Dedifferentiated amniotic fluid mesenchymal stem cell (primary cell): ENCODE measurements at regions not wholly inside any gene's neighbourhood (a gene's known extent, or its start where the extent isn't known, plus 50 kb on each side); places are given as distances from the start of the nearest gene placed in this dataset.
"Not testable (repeated sequence)": the region's sequence is repeated elsewhere in the genome, so short reads cannot be mapped to it uniquely, and the experiment has no call there.

Experiments
- DNase-seq: peaks from one replicate; pipeline ENCODE4 v3.0.0-alpha.2; 2016; ENCODE audit errors: extremely low spot score

DNA sequence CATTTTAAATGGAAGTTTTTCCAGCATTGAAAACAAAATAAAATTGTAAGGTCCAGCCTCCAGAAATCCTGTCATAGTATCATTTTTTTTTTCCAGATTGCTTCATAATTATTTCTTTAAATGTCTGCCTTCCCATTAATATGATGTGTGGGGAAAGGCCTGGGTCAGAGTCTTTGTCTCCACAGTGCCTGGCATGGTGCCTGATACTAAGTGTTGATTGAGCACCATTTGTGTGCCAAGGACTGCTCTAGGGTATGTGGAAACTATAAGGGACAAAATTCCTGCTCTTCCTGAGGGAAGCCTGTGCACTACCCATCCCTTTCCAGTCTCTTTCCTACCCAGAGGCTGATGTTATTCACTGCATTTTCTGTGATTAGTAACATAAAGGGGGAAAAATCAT is 53.1 kb upstream of the BEND4 start:
- DNase-seq = no peak

DNA sequence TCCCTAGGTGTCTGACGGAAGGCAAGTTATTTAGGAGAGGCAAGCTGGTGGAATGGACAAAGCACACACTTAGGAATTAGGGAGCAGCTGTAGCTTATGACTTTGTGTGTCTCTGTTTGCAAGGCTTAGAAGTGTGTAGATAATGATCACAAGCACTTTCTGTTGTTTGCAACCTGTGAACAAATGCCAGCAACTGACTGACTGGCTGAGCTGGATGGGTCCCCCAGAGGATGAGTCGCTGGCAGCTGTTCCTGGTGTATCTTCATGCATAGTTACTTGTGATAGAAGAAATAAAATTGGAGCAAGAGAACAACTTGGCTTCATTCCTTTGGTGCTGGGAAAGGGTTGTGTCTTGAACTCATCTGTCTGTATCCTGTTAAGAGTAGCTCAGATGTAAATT is 64.2 kb upstream of the BEND4 start:
- DNase-seq = no peak

DNA sequence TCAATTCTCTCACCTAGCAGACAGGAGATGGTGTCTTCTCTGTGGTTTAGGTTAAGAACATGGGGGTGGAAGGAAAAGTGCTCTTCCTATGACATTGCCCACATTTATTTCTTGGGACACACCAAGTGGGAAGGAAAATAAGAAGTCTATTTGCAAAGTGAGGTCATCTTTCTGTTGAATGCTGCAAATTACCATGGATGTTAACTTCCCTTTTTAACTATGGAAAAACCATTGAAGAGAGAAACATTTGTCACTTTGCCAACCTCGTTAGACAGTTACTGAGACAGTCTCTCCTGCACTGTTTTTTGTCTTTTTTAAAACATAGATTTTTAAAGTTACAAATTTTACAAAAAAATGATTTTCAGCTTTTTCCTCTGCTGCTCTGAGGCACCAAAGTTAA is 72.8 kb upstream of the BEND4 start:
- DNase-seq = no peak

DNA sequence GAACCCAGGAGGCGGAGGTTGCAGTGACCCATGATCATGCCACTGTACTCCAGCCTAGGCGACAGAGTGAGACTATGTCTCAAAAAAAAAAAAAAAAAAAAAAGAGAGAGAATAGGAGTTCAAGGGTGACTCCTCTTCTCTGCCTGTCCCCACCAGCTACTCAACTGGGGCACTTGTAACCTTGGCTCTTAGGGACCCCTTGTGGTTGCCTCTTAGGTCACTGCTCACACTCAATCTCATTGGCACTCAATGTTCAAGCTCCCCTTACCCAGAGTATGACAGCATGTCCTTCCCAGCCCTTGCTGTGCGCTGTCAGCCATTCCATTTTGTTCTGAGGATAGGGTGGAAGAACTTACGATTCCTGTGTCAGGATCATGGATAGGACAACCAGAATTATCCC is 82.4 kb upstream of the BEND4 start:
- DNase-seq = no peak

DNA sequence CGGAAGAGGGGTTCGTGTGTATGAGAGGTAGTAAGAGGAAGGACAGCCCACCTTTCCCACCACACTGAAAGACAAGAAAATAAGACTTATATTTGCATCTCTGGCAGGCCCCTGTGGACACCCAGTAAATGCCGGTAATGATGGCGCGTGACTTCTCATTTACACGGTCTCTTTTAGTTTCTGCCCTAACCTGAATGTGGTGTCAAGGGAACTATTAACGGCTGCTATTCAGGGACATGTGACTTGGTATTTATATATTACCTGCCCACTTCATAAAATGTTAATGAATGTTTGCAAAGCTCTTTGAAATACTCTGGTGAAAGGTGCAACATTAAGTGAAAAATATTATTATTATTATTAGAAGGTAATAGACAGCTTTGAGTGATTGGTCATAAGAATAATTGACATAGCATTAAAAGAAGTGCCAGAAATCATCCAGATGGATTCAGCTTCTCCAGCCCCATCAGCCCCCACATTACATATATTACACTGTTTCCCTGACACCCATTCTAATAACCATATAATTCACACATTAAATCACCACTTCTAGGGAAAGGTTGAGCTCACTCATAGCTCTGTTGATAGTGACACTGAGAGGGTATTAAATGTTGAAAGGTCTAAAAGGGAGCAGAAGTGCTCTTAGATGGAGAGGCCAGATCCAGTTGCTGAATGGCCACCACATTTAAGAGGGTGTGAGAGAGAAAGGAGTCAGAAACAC is 83.0 kb upstream of the BEND4 start:
- DNase-seq = no peak

DNA sequence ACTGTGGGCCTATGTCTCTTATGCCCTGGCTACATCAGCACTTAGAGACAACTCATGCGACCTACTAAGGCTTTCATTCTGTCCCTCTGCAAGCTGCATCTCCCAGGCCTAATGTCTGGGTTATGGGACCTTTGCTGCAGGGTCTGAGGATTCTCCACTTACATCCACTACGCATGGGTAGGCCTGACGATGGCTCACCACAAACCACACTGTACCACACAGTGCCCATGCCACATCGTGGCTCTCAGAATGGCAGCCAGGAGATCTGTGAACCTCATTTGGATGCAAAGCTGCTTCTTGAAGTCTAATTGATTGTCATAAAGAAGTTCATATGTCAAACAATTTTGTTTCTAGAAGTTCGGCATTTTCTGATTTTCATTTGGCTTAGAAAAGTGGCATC is 84.6 kb upstream of the BEND4 start:
- no peak for DNase-seq

DNA sequence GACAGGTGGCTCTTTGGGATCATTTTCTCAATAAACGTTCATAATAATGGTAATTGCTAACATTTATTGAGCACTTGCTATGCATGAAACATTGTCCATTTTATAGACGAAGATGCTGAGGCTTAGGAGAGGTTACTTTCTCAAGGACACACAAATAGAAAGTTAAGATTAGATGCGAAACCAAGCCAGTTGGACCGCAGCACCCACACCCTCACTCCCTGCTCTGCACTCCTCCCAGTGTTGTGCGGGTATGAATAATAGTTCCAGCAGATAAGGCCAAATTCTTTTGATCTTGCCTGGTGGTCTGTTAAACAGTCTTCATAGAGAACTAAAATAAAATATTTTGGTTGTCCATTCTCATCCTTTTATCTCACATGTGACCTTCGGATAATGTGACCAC is 85.0 kb upstream of the BEND4 start:
- no peak for DNase-seq

DNA sequence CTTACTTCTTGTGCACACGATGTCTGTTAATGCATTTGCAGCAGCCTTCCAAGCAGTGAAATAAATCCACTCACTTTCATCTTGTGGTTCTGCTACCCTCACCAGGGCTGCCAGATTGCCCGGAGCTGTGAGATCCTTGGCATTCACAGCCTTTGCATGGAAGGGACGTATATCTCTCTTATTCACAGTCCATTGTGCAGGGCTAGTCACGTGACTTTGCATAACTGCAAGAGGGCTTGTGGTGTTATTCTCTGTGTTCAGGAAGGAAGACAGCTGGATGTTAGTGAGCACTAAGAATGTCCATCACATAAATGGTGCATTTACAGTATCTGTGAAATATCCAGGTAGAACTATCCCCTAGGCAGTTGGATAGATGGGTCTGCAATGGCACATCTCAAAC is 96.5 kb upstream of the BEND4 start:
- DNase-seq = no peak

DNA sequence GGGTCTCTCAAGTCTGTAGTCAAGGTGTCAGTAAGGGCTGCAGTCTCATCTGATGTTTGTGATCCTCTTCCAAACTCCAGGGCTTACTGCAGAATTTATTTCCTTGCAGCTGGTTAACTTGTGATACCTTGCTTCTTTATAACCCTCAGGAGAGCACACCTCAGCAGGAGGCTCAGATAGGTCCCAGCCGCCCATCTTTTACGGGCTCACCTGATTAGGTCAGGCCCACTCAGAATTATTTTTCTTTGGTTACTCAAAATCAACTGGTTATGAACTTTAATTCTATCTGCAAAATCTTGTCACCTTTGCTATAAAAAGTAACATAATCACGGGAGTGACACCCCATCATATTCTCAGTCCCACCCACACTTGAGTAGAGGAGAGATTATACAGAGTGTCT is 99.9 kb upstream of the BEND4 start:
- no peak for DNase-seq

DNA sequence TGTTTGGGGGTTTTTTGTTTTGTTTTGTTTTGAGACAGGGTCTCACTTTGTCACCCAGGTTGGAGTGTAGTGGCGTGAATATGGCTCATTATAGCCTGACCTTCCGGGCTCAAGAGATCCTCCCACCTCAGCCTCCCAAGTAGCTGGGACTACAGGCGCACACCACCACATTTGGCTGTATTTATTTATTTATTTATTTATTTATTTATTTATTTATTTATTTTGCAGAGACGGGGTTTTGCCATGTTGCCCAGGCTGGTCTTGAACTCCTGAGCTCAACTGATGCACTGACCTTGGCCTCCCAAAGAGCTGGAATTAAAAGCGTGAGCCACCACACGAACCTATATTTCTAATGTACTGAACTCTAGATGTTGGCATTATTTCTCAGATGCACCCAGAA is 105.2 kb upstream of the BEND4 start:
- DNase-seq = not testable (repeated sequence)

DNA sequence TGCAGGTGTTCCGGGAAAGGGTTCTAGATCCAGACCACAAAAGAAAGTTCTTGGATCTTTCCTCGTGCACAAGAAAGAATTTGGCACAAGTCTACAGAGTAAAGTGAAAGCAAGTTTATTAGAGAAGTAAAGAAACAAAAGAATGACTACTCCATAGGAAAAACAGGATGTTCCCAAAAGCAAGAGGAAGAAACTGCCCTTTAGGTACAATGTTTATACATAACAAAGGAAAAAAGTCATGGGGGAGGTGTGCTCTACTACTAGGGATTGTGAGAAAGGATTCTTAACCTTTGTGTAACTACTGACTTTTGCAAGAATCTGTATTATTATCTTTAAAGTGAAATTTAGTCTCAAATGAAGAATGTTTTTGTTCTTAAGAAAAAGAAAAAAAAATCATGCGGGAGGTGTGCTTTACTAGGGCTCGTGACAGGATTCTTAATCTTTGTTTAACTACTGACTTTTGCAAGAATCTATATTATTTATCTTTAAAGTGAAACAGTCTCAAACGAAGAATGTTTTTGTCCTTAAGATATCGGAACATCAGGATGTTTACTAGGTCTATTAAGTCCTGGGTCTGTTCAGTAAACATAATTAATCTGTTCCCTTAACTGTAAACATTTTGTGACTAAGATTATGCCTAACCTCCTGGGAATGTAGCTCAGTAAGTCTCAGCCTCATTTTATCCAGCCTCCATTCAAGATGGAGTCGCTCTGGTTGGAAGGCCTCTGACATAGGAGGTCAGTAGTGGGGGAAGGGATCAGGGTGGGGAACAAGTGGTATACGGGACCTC is 110.4 kb upstream of the BEND4 start:
- DNase-seq = no peak

DNA sequence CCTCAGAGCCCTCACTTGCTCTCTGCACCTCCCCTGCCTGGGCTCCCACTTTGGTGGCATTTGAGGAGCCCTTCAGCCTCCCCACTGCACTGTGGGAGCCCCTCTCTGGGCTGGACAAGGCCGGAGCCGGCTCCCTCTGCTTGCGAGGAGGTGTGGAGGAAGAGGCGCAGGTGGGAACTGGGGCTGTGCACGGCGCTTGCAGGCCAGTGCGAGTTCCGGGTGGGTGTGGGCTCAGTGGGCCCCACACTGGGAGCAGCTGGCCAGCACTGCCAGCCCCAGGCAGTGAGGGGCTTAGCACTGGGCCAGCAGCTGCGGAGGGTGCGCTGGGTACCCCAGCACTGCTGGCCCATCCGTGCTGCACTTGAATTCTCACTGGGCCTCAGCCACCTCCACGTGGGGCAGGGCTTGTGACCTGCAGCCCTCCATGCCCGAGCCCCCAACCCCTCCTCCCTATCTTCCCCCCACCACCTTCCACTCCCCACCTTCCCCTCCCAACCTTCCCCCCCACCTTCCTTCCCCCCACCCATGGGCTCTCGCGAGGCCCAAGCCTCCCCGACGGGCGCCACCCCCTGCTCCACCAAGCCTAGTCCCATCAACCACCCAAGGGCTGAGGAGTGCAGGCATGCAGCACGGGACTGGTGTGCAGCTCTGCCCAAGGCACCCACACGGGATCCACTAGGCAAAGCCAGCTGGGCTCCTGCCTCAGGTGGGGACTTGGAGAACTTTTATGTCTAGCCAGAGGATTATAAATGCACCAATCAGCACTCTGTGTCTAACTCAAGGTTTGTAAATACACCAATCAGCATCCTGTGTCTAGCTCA is 113.5 kb upstream of the BEND4 start:
- no peak for DNase-seq

DNA sequence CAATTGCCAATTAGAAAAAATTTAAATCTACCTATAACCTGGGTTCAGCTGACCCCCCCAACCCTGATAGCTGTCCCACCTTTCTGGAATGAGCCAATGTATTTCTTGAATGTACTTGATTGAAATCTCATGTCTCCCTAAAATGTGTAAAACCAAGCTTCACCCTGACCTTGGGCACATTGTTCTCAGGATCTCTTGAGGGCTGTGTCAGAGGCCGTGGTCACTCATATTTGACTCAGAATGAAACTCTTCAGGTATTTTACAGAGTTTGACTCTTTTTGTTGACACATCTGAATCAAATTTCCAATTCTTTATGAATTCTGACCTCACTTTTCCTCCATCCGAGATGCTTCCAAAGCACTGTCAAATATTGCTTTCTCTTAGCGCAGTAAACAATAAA is 115.3 kb upstream of the BEND4 start:
- no peak for DNase-seq

DNA sequence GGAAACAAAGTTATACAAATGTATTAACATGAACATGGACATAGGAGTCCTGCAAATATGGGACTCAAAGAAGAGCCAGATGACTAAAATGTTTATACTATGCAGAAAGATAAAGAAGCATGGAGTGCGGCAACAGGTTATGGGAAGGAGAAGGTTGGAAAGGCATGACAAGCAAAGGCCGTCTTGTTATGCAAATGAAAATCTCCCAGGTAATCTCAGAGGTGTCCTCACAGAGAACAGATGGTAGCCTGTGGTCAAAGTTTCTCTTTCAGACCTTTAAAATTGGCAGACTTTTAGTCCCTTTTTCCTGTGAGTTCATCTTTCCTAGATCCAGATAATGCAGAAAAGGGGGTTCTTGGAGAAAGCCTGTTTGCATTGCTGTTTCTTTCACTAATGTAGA is 116.4 kb upstream of the BEND4 start:
- DNase-seq = no peak

DNA sequence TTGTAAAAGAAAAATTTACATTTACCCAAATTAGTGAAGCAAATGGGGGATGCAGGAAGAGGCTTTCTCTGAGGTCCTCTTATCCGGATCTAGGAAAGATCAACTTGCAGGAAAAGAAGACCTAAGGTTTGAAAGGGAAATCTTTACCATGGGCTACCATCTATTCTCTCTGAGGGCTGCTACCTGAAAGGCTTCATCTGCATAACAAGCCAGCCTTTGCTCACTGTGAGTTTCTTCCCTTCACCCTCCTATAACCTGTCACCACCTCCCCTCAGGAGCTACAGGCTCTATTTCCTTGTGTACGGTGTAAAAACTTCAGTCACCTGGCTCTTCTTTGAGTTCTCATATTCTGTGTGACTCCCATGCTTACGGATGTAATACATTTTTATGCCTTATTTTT is 118.6 kb upstream of the BEND4 start:
- no peak for DNase-seq

DNA sequence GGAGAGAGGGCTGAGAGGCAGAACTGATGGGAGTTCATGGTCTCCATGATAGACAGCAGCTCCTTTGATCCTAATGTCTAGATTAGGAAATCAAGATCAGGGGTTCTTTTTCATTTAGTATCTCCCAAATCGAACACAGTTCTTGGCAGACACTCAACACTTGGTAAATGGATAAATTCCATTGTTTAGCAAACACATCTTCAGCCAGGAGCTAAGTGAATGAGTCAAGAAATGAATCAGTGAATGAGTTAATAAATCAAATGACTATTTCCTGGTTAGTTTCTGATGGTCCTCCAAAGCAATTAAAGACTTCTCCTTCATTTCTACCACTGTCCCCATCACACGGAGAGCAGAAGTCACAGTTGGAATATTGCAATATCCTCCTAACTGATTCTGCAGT is 120.0 kb upstream of the SHISA3 start:
- DNase-seq = no peak

DNA sequence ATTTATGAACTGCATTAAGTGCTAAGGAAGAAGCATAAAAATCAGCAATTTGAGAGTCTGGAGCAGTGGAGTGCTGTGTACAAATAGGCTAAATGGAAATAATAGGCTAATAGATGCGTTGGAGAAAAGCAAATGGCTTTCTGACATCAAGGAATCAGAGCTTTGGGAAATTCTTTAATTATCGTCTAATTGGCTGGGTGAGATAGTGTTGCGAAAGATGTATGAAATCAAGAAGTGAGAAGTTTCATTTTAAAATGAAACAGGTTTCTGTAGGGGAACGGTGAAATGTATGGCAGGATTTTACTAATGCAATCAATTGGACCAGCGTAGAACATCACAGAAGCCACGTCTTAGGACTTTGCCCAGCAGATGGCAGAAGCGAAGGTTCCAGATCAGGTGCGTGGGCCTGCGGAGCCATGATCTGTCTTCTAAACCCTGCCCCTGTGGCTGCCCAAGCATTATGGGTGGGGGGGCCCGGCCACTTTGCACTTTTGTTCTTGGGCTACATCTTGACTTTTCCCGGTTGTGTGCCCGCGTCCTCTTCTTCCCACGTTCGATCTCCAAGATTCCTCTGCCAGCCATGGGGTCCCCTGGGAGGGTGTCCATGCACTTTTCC is 118.5 kb upstream of the SHISA3 start:
- DNase-seq = no peak

DNA sequence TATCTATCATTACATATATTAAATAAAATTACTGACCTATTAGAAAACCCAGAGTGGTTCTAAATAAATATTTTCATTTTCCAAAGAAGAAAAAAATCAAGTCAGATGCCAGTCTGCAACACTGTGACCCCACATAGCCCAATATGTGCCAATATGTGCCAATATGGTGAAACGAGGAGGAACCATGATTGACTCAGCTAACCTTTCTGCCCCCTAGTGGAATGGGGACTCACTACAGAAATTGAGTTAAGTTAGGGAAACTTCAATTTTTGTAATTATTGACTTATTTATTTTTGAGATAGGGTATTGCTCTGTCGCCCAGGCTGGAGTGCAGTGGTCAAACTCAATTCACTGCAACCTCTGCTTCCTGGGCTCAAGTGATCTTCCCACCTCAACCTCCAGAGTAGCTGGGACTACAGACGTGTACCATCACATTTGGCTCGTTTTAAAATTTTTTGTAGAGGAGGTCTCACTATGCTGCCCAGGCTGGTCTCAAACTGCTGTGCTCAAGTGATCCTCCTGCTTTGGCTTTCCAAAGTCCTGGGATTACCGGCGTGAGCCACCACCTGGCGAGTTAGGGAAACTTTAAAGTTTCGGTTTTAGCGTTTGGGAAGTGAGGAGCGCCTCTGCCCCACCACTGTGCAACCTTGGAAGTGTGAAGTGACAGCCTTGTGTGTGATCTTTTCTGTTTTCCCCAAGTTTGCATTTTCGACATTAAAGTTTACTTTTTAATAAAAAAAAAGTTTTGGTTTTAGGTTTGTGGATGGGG is 116.8 kb upstream of the SHISA3 start:
- DNase-seq = no peak

DNA sequence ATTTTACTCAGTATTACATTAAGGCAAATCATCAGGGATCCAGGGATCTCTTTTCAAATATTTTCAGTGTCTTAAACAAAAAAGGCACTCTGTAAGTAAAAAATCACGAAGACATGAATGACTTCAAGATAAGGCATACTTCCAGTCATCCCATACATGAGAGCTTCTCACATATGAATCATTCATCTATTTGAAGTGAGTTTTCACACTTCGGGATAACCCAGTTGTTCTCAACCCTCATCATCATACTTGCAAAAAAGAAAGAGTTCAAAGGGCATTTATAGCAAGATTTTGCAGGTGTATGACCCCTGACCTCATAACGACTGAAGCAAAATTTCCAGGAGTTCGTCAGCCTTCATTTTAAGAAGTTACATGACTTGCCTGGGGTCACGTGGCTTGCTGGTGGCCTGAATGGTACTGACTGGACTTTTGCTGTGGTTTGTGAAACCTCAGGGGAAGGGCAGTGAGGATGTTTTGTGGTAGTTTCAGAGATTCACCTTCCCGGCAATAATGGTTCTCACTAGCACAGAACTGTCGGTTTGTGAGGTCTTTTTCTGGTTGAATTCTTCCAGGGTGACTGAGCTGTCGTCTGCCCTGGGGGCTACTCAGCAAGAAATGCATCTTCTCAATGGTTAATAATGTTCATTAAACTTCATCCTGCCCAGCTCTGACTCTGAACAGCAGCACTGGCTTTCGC is 115.8 kb upstream of the SHISA3 start:
- no peak for DNase-seq

DNA sequence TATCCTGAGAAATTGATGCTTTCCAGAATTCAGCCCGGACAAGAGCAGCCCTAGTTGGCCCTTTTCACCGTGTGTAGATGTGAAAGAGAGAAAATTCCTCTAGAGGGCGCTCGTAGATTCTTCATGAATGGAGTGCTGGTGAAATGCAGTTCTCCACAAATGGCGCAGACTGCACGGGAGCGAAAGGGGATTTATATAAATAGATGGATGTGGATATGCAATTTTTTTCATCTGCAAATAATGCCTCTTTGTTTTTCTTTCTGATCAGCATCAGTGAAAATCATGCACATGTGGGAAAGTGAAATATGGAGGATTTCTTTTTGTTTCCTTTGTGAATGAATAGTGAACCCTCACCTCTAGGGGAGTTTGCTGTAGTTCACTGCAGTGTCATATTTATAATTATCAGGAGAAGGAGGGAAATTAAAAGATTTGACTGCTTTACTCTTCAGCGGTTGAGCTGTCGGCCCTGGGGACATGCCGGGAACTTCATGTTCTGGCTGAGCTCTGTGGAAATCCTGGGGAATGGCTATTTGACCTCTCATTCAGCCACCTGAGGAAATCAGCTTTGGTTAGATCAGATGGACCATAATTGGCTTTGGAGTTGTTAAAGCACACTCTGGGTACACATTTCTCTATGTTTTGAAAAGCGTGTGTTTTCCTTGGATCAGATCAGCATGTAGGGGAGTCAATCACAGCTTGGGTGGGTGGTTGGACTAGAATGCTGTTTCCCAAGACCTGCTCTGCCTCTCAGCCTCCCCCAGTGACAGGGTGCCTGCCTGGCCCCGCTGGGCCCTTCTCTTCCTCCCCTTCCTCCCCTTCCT is 115.0 kb upstream of the SHISA3 start:
- DNase-seq = peak; percentile 29
